A673 (cell line): ENCODE measurements at regions not wholly inside any gene's neighbourhood (a gene's known extent, or its start where the extent isn't known, plus 50 kb on each side); places are given as distances from the start of the nearest gene placed in this dataset.

Source experiments
- BruUV-seq: library from RNA; stranded (reverse); fragments of 400-500 nt; replicated peaks from 2 replicates; lab custom pipeline; 2021; lab: Mats Ljungman, UMichigan
- CTCF ChIA-PET: fragments of 300-600 bp; sonication (Branson Sonifier 250); formaldehyde crosslinking; loops from one replicate; lab custom pipeline; 2022; ENCODE audit warnings: antibody characterized with exemption; lab: Charles Lee
- POLR2A ChIA-PET: fragments of 300-600 bp; sonication (Branson Sonifier 250); formaldehyde crosslinking; loops from one replicate; lab custom pipeline; 2022; ENCODE audit warnings: antibody characterized with exemption; ENCODE audit not compliant: low non-redundant PET; lab: Charles Lee
- DNase-seq: peaks from one replicate; pipeline ENCODE4 v3.0.0-alpha.2; 2015; ENCODE audit warnings: low spot score
- H3K27ac ChIP-seq: fragments of 200-600 bp; sonication (generic); 2 replicates; pipeline ENCODE4 v1.5.1; 2016; ENCODE audit warnings: mixed run types, low read depth, mild to moderate bottlenecking, mixed read lengths, antibody characterized with exemption, low read length; ENCODE audit not compliant: poor library complexity, severe bottlenecking
- H3K27me3 ChIP-seq: fragments of 200-600 bp; sonication (generic); replicated peaks from 2 replicates; pipeline ENCODE4 v1.6.1; 2017; ENCODE audit warnings: mixed run types, low read depth, mild to moderate bottlenecking, mixed read lengths, antibody characterized with exemption, low read length; ENCODE audit not compliant: insufficient read depth, poor library complexity
- H3K36me3 ChIP-seq: fragments of 200-600 bp; sonication (generic); 2 replicates; pipeline ENCODE4 v1.6.1; 2016; ENCODE audit warnings: mixed run types, mild to moderate bottlenecking, mixed read lengths, antibody characterized with exemption, low read length; ENCODE audit not compliant: insufficient read depth, poor library complexity, severe bottlenecking
- H3K4me1 ChIP-seq: fragments of 200-600 bp; sonication (generic); 2 replicates; pipeline ENCODE4 v1.6.1; 2017; ENCODE audit warnings: mixed run types, mild to moderate bottlenecking, mixed read lengths, antibody characterized with exemption, low read length; ENCODE audit not compliant: insufficient read depth, poor library complexity, severe bottlenecking
- H3K4me3 ChIP-seq: fragments of 200-600 bp; sonication (generic); 2 replicates; pipeline ENCODE4 v1.5.1; 2016; ENCODE audit warnings: low read depth, mixed run types, mild to moderate bottlenecking, mixed read lengths, low read length; ENCODE audit not compliant: poor library complexity, severe bottlenecking
- H3K9me3 ChIP-seq: fragments of 200-600 bp; sonication (generic); 2 replicates; pipeline ENCODE4 v1.6.1; 2016; ENCODE audit warnings: mixed run types, low read depth, mild to moderate bottlenecking, mixed read lengths, antibody characterized with exemption, low read length; ENCODE audit not compliant: poor library complexity, severe bottlenecking
- EZH2 ChIP-seq: fragments of 200-600 bp; sonication (generic); IDR thresholded peaks from 2 replicates; pipeline ENCODE4 v1.6.1; 2017; ENCODE audit warnings: borderline replicate concordance, low read depth, mild to moderate bottlenecking, mixed read lengths, antibody characterized with exemption, low read length; ENCODE audit not compliant: poor library complexity, severe bottlenecking
- intact Hi-C: fragments of 100-400 bp; cut with micrococcal nuclease; formaldehyde crosslinking; loops from one replicate; pipeline ENCODE4 v1.10.0; 2022; ENCODE audit not compliant: unreplicated experiment
- TF ChIP-seq, protein P1 (sequence below): fragments of 300-800, 200-600 bp; sonication (generic); conservative IDR thresholded peaks from 2 replicates; pipeline ENCODE4 v1.5.1; 2017; ENCODE audit warnings: low read depth, mild to moderate bottlenecking, antibody characterized with exemption, low read length, moderate library complexity, mixed read lengths

DNA sequence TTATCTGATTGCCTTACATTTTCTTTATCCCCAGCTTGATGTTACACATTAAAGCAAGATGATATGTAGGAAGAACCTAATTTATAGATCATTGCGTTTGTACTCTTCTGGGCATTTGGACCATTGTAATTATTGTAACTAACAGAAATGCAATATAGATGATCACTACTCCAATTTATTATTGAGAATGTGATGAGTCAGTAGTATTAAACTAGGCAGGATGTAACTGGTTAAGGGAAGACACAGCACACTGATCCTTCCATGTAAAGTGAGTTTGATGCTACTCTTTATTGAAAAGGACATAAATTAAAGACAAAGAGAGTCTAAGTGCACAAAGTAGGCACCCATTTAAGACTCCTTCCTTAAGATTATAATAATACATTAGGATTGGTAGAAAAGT is 223.8 kb downstream of the KIF2B start:
- intact Hi-C loops: no loop called here
- no peak for DNase-seq
- ChIA-PET CTCF (no interaction called here), POLR2A (no interaction called here)
- BruUV-seq: no TSS peak
- TF ChIP-seq, protein P1, sequence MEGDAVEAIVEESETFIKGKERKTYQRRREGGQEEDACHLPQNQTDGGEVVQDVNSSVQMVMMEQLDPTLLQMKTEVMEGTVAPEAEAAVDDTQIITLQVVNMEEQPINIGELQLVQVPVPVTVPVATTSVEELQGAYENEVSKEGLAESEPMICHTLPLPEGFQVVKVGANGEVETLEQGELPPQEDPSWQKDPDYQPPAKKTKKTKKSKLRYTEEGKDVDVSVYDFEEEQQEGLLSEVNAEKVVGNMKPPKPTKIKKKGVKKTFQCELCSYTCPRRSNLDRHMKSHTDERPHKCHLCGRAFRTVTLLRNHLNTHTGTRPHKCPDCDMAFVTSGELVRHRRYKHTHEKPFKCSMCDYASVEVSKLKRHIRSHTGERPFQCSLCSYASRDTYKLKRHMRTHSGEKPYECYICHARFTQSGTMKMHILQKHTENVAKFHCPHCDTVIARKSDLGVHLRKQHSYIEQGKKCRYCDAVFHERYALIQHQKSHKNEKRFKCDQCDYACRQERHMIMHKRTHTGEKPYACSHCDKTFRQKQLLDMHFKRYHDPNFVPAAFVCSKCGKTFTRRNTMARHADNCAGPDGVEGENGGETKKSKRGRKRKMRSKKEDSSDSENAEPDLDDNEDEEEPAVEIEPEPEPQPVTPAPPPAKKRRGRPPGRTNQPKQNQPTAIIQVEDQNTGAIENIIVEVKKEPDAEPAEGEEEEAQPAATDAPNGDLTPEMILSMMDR: no peak
- TF ChIP-seq EZH2: no peak
- no peaks in the 10 kb centered on the region for H3K36me3 ChIP-seq
- H3K27me3 ChIP-seq: no peaks in the 10 kb centered on the region
- no peak overlapping the region for H3K27ac ChIP-seq
- no peaks in the 10 kb centered on the region for H3K4me1 ChIP-seq
- peaks cover 4% of the 10 kb centered on the region for H3K9me3 ChIP-seq
- H3K4me3 ChIP-seq: no peak overlapping the region

DNA sequence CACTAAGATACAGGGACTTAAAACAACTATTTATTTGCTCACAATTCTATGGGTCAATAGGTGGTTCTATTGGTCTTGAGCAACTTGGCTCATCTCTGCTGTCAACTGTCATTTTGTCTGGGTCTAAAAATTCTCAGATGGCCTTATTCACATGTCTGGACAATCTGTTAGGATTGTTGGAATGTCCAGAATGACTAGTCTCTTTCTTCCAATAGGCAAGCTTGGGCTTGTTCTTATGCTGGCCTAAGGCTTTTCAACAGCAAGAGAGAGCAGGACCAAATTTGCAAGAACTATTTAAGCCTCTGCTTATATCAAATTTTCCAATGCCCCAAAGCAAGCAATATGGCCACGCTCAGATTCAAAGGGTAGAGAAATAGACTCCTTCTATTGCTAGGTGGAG is 240.9 kb downstream of the KIF2B start:
- ChIA-PET CTCF (no interaction called here), POLR2A (no interaction called here)
- Histone ChIP-seq H3K36me3 (no peaks in the 10 kb centered on the region), H3K4me3 (no peak overlapping the region), H3K4me1 (no peaks in the 10 kb centered on the region), H3K9me3 (no peaks in the 10 kb centered on the region), H3K27me3 (no peaks in the 10 kb centered on the region), H3K27ac (no peak overlapping the region)
- BruUV-seq: no TSS peak
- DNase-seq: no peak
- TF ChIP-seq EZH2: no peak
- TF ChIP-seq, protein P1: no peak
- intact Hi-C loops: no loop called here

- intact Hi-C loops: no loop called here
- no TSS peak for BruUV-seq
- TF ChIP-seq EZH2: no peak
- H3K27me3 ChIP-seq: no peaks in the 10 kb centered on the region
- H3K4me3 ChIP-seq: no peak overlapping the region
- no peaks in the 10 kb centered on the region for H3K4me1 ChIP-seq
- no peaks in the 10 kb centered on the region for H3K9me3 ChIP-seq
- CTCF ChIA-PET: no interaction called here
- DNase-seq: no peak
- no peaks in the 10 kb centered on the region for H3K36me3 ChIP-seq
- no peak overlapping the region for H3K27ac ChIP-seq
- POLR2A ChIA-PET: no interaction called here
These were observed 262.3 kb downstream of the KIF2B start for GRCh38 chr17:54085020-54085419.

DNA sequence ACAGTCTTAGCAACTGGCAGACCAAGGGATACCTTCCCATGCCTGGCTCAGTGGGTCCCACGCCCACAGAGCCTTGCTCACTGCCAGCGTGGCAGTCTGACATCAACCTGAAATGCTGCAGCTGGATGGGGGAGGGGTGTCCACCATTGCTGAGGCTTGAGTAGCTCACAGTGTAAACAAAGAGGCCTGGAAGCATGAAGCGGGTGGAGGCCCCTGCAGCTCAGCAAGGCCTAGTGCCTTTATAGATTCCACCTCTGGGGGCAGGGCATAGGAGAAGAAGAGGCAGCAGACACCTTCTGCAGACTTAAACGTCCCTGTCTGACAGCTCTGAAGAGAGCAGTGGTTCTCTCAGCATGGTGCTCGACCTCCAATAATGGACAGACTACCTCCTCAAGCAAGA is 263.2 kb downstream of the KIF2B start:
- intact Hi-C loops: no loop called here
- CTCF ChIA-PET: no interaction called here
- POLR2A ChIA-PET: no interaction called here
- no peak for TF ChIP-seq EZH2
- no peak for DNase-seq
- Histone ChIP-seq H3K27ac (no peak overlapping the region), H3K9me3 (no peaks in the 10 kb centered on the region), H3K27me3 (no peaks in the 10 kb centered on the region), H3K36me3 (no peaks in the 10 kb centered on the region), H3K4me3 (no peak overlapping the region), H3K4me1 (no peaks in the 10 kb centered on the region)
- no TSS peak for BruUV-seq
